Neural cell (in vitro differentiated cells): ENCODE measurements at regions not wholly inside any gene's neighbourhood (a gene's known extent, or its start where the extent isn't known, plus 50 kb on each side); places are given as distances from the start of the nearest gene placed in this dataset.

ENCODE experiments used
- H2AFZ ChIP-seq: fragments of 200-600, 300-800 bp; sonication (generic), shearing (Covaris generic); 2 replicates; pipeline ENCODE4 v1.6.0; 2014; ENCODE audit warnings: low read depth, mild to moderate bottlenecking, antibody characterized with exemption, low read length, moderate library complexity
- H3F3A ChIP-seq: fragments of 200-600 bp; shearing (Covaris generic); 2 replicates; pipeline ENCODE4 v1.6.1; 2016; ENCODE audit warnings: mild to moderate bottlenecking, moderate library complexity, mixed read lengths, antibody characterized with exemption, low read length; ENCODE audit not compliant: insufficient read depth, poor library complexity, severe bottlenecking
- H3K27ac ChIP-seq: fragments of 200-600, 300-800 bp; sonication (generic), shearing (Covaris generic); 2 replicates; pipeline ENCODE4 v1.5.1; 2014; ENCODE audit warnings: mild to moderate bottlenecking, low read length, moderate library complexity
- H3K27me3 ChIP-seq: fragments of 300-800, 200-600 bp; sonication (generic), shearing (Covaris generic); 2 replicates; pipeline ENCODE4 v1.6.0; 2014; ENCODE audit warnings: mild to moderate bottlenecking, low read depth, low read length, moderate library complexity; ENCODE audit not compliant: insufficient read depth
- H3K36me3 ChIP-seq: fragments of 300-800, 200-600 bp; sonication (generic), shearing (Covaris generic); 2 replicates; pipeline ENCODE4 v1.5.1; 2014; ENCODE audit warnings: mild to moderate bottlenecking, antibody characterized with exemption, low read length, moderate library complexity; ENCODE audit not compliant: insufficient read depth
- H3K4me2 ChIP-seq: fragments of 300-800, 200-600 bp; sonication (generic), shearing (Covaris generic); 2 replicates; pipeline ENCODE4 v1.6.0; 2014; ENCODE audit warnings: mild to moderate bottlenecking, low read length
- H3K4me3 ChIP-seq: fragments of 300-800, 200-600 bp; sonication (generic), shearing (Covaris generic); 2 replicates; pipeline ENCODE4 v1.5.1; 2014; ENCODE audit warnings: mild to moderate bottlenecking, low read length, moderate library complexity
- H3K79me2 ChIP-seq: fragments of 200-600 bp; shearing (Covaris generic); replicated peaks from 2 replicates; pipeline ENCODE4 v1.6.0; 2014; ENCODE audit warnings: mild to moderate bottlenecking, low read length, moderate library complexity; ENCODE audit not compliant: insufficient read depth
- H3K9ac ChIP-seq: fragments of 300-800, 200-600 bp; sonication (generic), shearing (Covaris generic); 2 replicates; pipeline ENCODE4 v1.6.1; 2016; ENCODE audit warnings: mild to moderate bottlenecking, low read length, mixed read lengths
- H3K9me2 ChIP-seq: fragments of 200-600 bp; shearing (Covaris generic); 2 replicates; pipeline ENCODE4 v1.6.1; 2016; ENCODE audit warnings: mild to moderate bottlenecking, low read length, mixed read lengths; ENCODE audit not compliant: insufficient read depth
- H3K9me3 ChIP-seq: fragments of 200-600, 300-800 bp; sonication (generic), shearing (Covaris generic); 2 replicates; pipeline ENCODE4 v1.6.1; 2016; ENCODE audit warnings: mild to moderate bottlenecking, mixed run types, low read length, moderate library complexity, mixed read lengths
- H4K20me1 ChIP-seq: fragments of 200-600 bp; shearing (Covaris generic); 2 replicates; pipeline ENCODE4 v1.6.1; 2016; ENCODE audit warnings: mild to moderate bottlenecking, mixed run types; ENCODE audit not compliant: insufficient read depth
- CTCF ChIP-seq: fragments of 450-650 bp; IDR thresholded peaks from 2 replicates; pipeline ENCODE4 v1.5.1; 2014; ENCODE audit warnings: antibody characterized with exemption, mild to moderate bottlenecking, moderate library complexity; ENCODE audit not compliant: poor library complexity, severe bottlenecking
- EP300 ChIP-seq: fragments of 450-650 bp; conservative IDR thresholded peaks from 2 replicates; pipeline ENCODE4 v1.6.1; 2014; ENCODE audit warnings: antibody characterized with exemption, mild to moderate bottlenecking, moderate library complexity; ENCODE audit not compliant: poor library complexity, severe bottlenecking
- EZH2 ChIP-seq: fragments of 200-600, 300-800 bp; shearing (Covaris generic), sonication (generic); IDR thresholded peaks from 2 replicates; pipeline ENCODE4 v1.6.1; 2014; ENCODE audit warnings: antibody characterized with exemption, low read length, borderline replicate concordance, mild to moderate bottlenecking; ENCODE audit not compliant: insufficient read depth, poor library complexity, severe bottlenecking
- MXI1 ChIP-seq: fragments of 450-650 bp; conservative IDR thresholded peaks from 2 replicates; pipeline ENCODE4 v1.6.1; 2014; ENCODE audit warnings: antibody characterized with exemption, mild to moderate bottlenecking; ENCODE audit not compliant: poor library complexity, severe bottlenecking
- POLR2AphosphoS5 ChIP-seq: IDR thresholded peaks from 2 replicates; pipeline ENCODE4 v1.6.1; 2012
- RAD21 ChIP-seq: fragments of 450-650 bp; conservative IDR thresholded peaks from 2 replicates; pipeline ENCODE4 v1.6.1; 2014; ENCODE audit warnings: antibody characterized with exemption, mild to moderate bottlenecking, moderate library complexity
- REST ChIP-seq: IDR thresholded peaks from 2 replicates; pipeline ENCODE4 v1.6.1; 2012; ENCODE audit warnings: borderline replicate concordance
- SMC3 ChIP-seq: fragments of 450-650 bp; conservative IDR thresholded peaks from 2 replicates; pipeline ENCODE4 v1.6.1; 2014; ENCODE audit warnings: antibody characterized with exemption, mild to moderate bottlenecking, moderate library complexity; ENCODE audit not compliant: poor library complexity
- TAF1 ChIP-seq: IDR thresholded peaks from 2 replicates; pipeline ENCODE4 v1.6.1; 2012; ENCODE audit warnings: low read depth

DNA sequence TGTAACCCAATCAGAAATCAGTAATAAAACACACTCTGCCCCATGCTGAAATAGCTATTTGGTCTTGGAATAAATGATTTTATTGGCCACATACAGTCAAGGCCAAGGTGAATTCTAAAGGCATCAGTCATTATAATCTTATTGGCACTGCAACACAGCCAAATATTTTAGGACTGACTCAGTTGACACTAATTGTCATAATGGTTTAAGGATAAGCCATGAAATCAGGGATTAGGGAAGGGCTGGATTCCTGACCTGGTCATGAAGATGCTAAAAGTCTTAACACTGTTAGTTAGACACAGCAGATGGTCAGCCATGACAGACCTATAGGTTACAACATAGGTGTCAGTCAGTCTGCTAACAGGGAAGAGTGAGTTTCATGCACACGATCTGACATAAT is 330.3 kb upstream of the NPSR1 start:
- Histone ChIP-seq H3K4me2 (no peak overlapping the region), H3K9me2 (no peaks in the 10 kb centered on the region), H3F3A (no peaks in the 10 kb centered on the region), H3K9ac (no peak overlapping the region), H2AFZ (no peak overlapping the region), H3K27ac (no peak overlapping the region), H3K27me3 (no peaks in the 10 kb centered on the region), H3K4me3 (no peak overlapping the region), H3K79me2 (no peaks in the 10 kb centered on the region), H3K9me3 (no peaks in the 10 kb centered on the region), H3K36me3 (no peaks in the 10 kb centered on the region), H4K20me1 (no peaks in the 10 kb centered on the region)
- no peak for TF ChIP-seq POLR2AphosphoS5
- no peak for TF ChIP-seq MXI1
- no peak for TF ChIP-seq RAD21
- TF ChIP-seq CTCF = no peak
- TF ChIP-seq EZH2 = no peak
- no peak for TF ChIP-seq TAF1
- TF ChIP-seq EP300 = no peak
- TF ChIP-seq REST = no peak
- TF ChIP-seq SMC3 = no peak

DNA sequence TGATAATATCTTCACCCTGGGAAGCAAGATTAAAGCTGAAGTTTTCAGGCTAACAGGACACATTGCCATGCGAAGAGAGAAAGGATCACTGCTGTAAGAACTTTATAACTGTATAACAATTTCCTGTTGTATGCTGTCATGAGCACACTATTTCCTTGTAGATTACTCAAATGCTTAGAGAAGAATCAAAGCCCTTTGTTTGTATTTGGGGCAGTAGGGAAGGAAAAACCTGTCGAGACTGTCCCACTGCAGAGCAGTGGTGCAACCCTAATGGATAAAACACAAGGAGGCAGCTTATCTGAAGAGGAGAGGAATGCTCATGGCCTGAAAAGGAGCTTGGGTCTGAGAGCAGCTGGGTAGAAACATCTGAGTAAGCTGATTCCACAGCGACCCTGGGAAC is 327.7 kb upstream of the NPSR1 start:
- Histone ChIP-seq H2AFZ (no peak overlapping the region), H3K4me3 (no peak overlapping the region), H3K27ac (no peak overlapping the region), H3K9me3 (no peaks in the 10 kb centered on the region), H3F3A (no peaks in the 10 kb centered on the region), H3K79me2 (no peaks in the 10 kb centered on the region), H3K36me3 (no peaks in the 10 kb centered on the region), H3K9me2 (no peaks in the 10 kb centered on the region), H4K20me1 (no peaks in the 10 kb centered on the region), H3K27me3 (no peaks in the 10 kb centered on the region), H3K9ac (no peak overlapping the region), H3K4me2 (no peak overlapping the region)
- TF ChIP-seq RAD21 = no peak

DNA sequence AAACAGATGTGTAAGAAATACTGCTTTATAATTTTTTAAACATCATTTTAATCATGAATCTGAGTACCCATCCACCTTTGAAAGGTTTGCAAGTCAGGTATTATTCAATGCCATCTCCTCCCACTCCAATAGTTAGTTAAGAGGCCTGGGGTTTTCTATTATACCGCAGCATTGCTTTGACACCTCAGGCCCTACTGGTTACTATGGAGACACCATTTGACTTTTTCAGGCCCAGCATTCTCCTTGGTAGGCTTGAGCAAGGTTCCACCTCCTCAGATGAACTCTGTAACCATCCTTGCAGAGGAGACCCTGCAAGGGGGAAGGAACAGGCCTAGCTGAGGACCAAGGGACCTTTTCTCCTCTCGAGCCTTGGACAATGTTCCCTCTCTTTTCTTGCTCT is 326.9 kb upstream of the NPSR1 start:
- no peak overlapping the region for H3K27ac ChIP-seq
- no peak overlapping the region for H3K4me3 ChIP-seq
- no peaks in the 10 kb centered on the region for H4K20me1 ChIP-seq
- H3K79me2 ChIP-seq = no peaks in the 10 kb centered on the region
- no peaks in the 10 kb centered on the region for H3K9me3 ChIP-seq
- no peaks in the 10 kb centered on the region for H3K36me3 ChIP-seq
- H2AFZ ChIP-seq = no peak overlapping the region
- no peaks in the 10 kb centered on the region for H3K27me3 ChIP-seq
- H3K9ac ChIP-seq = no peak overlapping the region
- TF ChIP-seq MXI1 (no peak), POLR2AphosphoS5 (no peak), RAD21 (no peak), REST (no peak), SMC3 (no peak)
- H3K4me2 ChIP-seq = no peak overlapping the region
- no peaks in the 10 kb centered on the region for H3K9me2 ChIP-seq
- H3F3A ChIP-seq = no peaks in the 10 kb centered on the region
